K562 (cell line): ENCODE measurements at regions not wholly inside any gene's neighbourhood (a gene's known extent, or its start where the extent isn't known, plus 50 kb on each side); places are given as distances from the start of the nearest gene placed in this dataset.

ENCODE experiments used
- ATAC-seq: fragments of 200-7000 bp; cut with Tn5 transposase; 3 replicates; pipeline ENCODE4 v1.9.1; 2020; ENCODE audit warnings: moderate library complexity
- BruUV-seq: library from RNA; stranded (reverse); fragments of 400-500 nt; replicated peaks from 2 replicates; lab custom pipeline; 2021; lab: Mats Ljungman, UMichigan
- CTCF ChIA-PET: fragments of 300-600 bp; formaldehyde crosslinking; extraction: SDS; loops from one replicate; lab custom pipeline; 2021; ENCODE audit warnings: low intra/inter-chr PET ratio; lab: Yijun Ruan, JAX
- POLR2A ChIA-PET: fragments of 300-600, 350-650 bp; sonication (Branson Sonifier 250); formaldehyde crosslinking; extraction: SDS; loops from one replicate; lab custom pipeline; 2021; ENCODE audit warnings: antibody characterized with exemption, inconsistent platforms; lab: Yijun Ruan, JAX
- DNase-seq, 4 experiments: peaks; one replicate each; pipeline versions ENCODE4 v3.0.0 to v3.0.0-alpha.2; 2011 to 2018; ENCODE audit warnings: low spot score in 3 of 4, mixed read lengths in 3 of 4; ENCODE audit errors: extremely low read depth in 1 of 4
- FAIRE-seq: peaks from 2 replicates; lab custom pipeline; 2011; peaks lifted over from hg19 to GRCh38; lab: Jason Lieb, UNC
- H2AFZ ChIP-seq: 2 replicates; pipeline ENCODE4 v1.6.0; 2011; ENCODE audit warnings: low read depth, low read length, control low read depth, inconsistent platforms
- H3K27ac ChIP-seq: fragments of 200-600 bp; 3 replicates; pipeline ENCODE4 v1.8.0; 2011; ENCODE audit warnings: low read depth, mild to moderate bottlenecking, control low read depth, inconsistent platforms, low read length, moderate library complexity, mixed read lengths; ENCODE audit errors: extremely low read depth
- H3K27me3 ChIP-seq, 2 experiments: fragments of 300-600 bp in 1 of 2; 2 replicates in 1 of 2; 3 replicates in 1 of 2; pipeline versions ENCODE4 v1.6.0 to v1.8.0; 2011; ENCODE audit warnings: inconsistent platforms in 2 of 2, low read length in 2 of 2, mild to moderate bottlenecking in 1 of 2, mixed read lengths in 1 of 2, moderate library complexity in 1 of 2; ENCODE audit not compliant: control insufficient read depth in 2 of 2, insufficient read depth in 2 of 2
- H3K36me3 ChIP-seq: fragments of 300-600 bp; 3 replicates; pipeline ENCODE4 v1.8.0; 2011; ENCODE audit warnings: mild to moderate bottlenecking, low read length, inconsistent platforms; ENCODE audit not compliant: control insufficient read depth, insufficient read depth
- H3K4me1 ChIP-seq, 2 experiments: fragments of 200-600 bp in 1 of 2; replicated peaks in 1 of 2; 2 replicates in 1 of 2; 3 replicates in 1 of 2; pipeline versions ENCODE4 v1.5.1 to v1.8.0; 2011; ENCODE audit warnings: inconsistent platforms in 2 of 2, low read length in 2 of 2, mild to moderate bottlenecking in 1 of 2, mixed read lengths in 1 of 2, moderate library complexity in 1 of 2; ENCODE audit not compliant: control insufficient read depth in 2 of 2, insufficient read depth in 2 of 2
- H3K4me2 ChIP-seq: 2 replicates; pipeline ENCODE4 v1.6.1; 2011; ENCODE audit warnings: low read length, control low read depth, inconsistent platforms, mixed read lengths; ENCODE audit not compliant: insufficient read depth
- H3K4me3 ChIP-seq: fragments of 200-600 bp; sonication (generic), shearing (Covaris generic); 2 replicates; pipeline ENCODE4 v1.5.1; 2016; ENCODE audit warnings: control low read depth, inconsistent platforms
- H3K79me2 ChIP-seq: fragments of 200-600 bp; 3 replicates; pipeline ENCODE4 v1.8.0; 2011; ENCODE audit warnings: low read length, inconsistent platforms; ENCODE audit not compliant: control insufficient read depth, insufficient read depth
- H3K9ac ChIP-seq, 2 experiments: 2 replicates each; pipeline versions ENCODE4 v1.6.0 to v1.6.1; 2011; ENCODE audit warnings: low read depth in 2 of 2, low read length in 2 of 2, control low read depth in 1 of 2, inconsistent platforms in 1 of 2, mild to moderate bottlenecking in 1 of 2, mixed read lengths in 1 of 2; ENCODE audit not compliant: insufficient read depth in 1 of 2
- H3K9me1 ChIP-seq: one replicate; pipeline ENCODE4 v1.6.0; 2011; ENCODE audit warnings: inconsistent platforms, mild to moderate bottlenecking, low read length, moderate library complexity; ENCODE audit not compliant: control insufficient read depth, insufficient read depth
- H3K9me3 ChIP-seq: replicated peaks from 2 replicates; pipeline ENCODE4 v1.5.1; 2011; ENCODE audit warnings: low read depth, low read length, inconsistent platforms; ENCODE audit not compliant: control insufficient read depth, insufficient read depth
- H4K20me1 ChIP-seq: replicated peaks from 2 replicates; pipeline ENCODE4 v1.6.1; 2011; ENCODE audit warnings: low read length, inconsistent platforms, mixed read lengths; ENCODE audit not compliant: control insufficient read depth, insufficient read depth
- BACH1 ChIP-seq: fragments of 200-800 bp; sonication (Bioruptor generic); IDR thresholded peaks from 2 replicates; pipeline ENCODE4 v1.6.1; 2016; ENCODE audit warnings: missing genetic modification characterization, missing compliant biosample characterization
- CHD4 ChIP-seq: fragments of 200-600 bp; sonication (generic); IDR thresholded peaks from 3 replicates; pipeline ENCODE4 v1.6.1; 2012; ENCODE audit warnings: low read depth, mild to moderate bottlenecking, mixed read lengths, low read length, inconsistent platforms; ENCODE audit not compliant: insufficient read depth, insufficient replicate concordance, poor library complexity, severe bottlenecking
- GTF2A2 ChIP-seq: IDR thresholded peaks from 2 replicates; pipeline ENCODE4 v1.6.1; 2016; ENCODE audit warnings: mild to moderate bottlenecking, missing genetic modification characterization, missing compliant biosample characterization
- MBD1 ChIP-seq: fragments of 250-450 bp; sonication (Bioruptor Pico); IDR thresholded peaks from 2 replicates; pipeline ENCODE4 v1.8.0; 2022; ENCODE audit warnings: inconsistent platforms
- PKNOX1 ChIP-seq: fragments of 450-650 bp; IDR thresholded peaks from 2 replicates; pipeline ENCODE4 v1.6.1; 2016
- SMAD1 ChIP-seq: fragments of 150-350 bp; IDR thresholded peaks from 2 replicates; pipeline ENCODE4 v1.6.1; 2014; ENCODE audit warnings: low read length, low read depth; ENCODE audit not compliant: partially characterized antibody
- ZNF324 ChIP-seq: fragments of 250-450 bp; sonication (Bioruptor Pico); IDR thresholded peaks from 2 replicates; pipeline ENCODE4 v1.4.0; 2020; ENCODE audit warnings: mild to moderate bottlenecking
- WGBS: fragments of 100-300 bp; shearing (Covaris generic); methylation state at CpG from one replicate; pipeline ENCODE4 v1.1.6; 2016; ENCODE audit warnings: low coverage, mixed read lengths; ENCODE audit not compliant: insufficient coverage; ENCODE audit errors: missing lambda C conversion rate; 5-methylcytosine and 5-hydroxymethylcytosine counted together
- in situ Hi-C: fragments of 300-500 bp; cut with MboI; formaldehyde crosslinking; loops from 4 replicates; pipeline ENCODE4 v1.15.0; 2018; ENCODE audit warnings: inconsistent platforms, mixed read lengths
- intact Hi-C: fragments of 100-400 bp; cut with micrococcal nuclease; formaldehyde crosslinking; loops from 2 replicates; pipeline ENCODE4 v1.14.2; 2022

- no peak overlapping the region for H3K27ac ChIP-seq
- no peak overlapping the region for H3K4me2 ChIP-seq
- H3K36me3 ChIP-seq = no peaks in the 10 kb centered on the region
- DNase-seq (no peak), ATAC-seq (no peak), FAIRE-seq (no peak)
- ChIA-PET CTCF (no interaction called here), POLR2A (interaction anchor here (0.7 kb wide), 1 partner anchor 1684 kb away, joined by 5 read pairs; no protein-coding TSS in a partner anchor)
- no peaks in the 10 kb centered on the region for H3K27me3 ChIP-seq
- H4K20me1 ChIP-seq = no peaks in the 10 kb centered on the region
- H3K9me1 ChIP-seq = no peaks in the 10 kb centered on the region
- BruUV-seq = no TSS peak
- no peaks in the 10 kb centered on the region for H3K79me2 ChIP-seq
- no peaks in the 10 kb centered on the region for H3K9me3 ChIP-seq
- no peak overlapping the region for H3K9ac ChIP-seq
- no peak overlapping the region for H2AFZ ChIP-seq
- in situ Hi-C loops = no loop called here
- no peak overlapping the region for H3K4me3 ChIP-seq
- TF ChIP-seq SMAD1 = no peak
- no peak for TF ChIP-seq GTF2A2
- TF ChIP-seq CHD4 = no peak
- TF ChIP-seq BACH1 (tag) = no peak
- no peak for TF ChIP-seq ZNF324 (CRISPR knock-in tag)
- TF ChIP-seq MBD1 = no peak
- no peak for TF ChIP-seq PKNOX1
- intact Hi-C loops = no loop called here
- WGBS = 0% methylated on average over 1 of the region's 3 CpGs
- H3K4me1 ChIP-seq = no peaks in the 10 kb centered on the region
Measured at GRCh38 chr14:65975865-65976264, 510.3 kb upstream of the CCDC196 start.
